Ishikawa (cell line): ENCODE measurements at regions not wholly inside any gene's neighbourhood (a gene's known extent, or its start where the extent isn't known, plus 50 kb on each side); places are given as distances from the start of the nearest gene placed in this dataset.
A peak's percentile ranks its signal among the peaks of the same experiment; 100 is the strongest.

Experiments
- CEBPB ChIP-seq: IDR thresholded peaks from 2 replicates; pipeline ENCODE4 v1.6.1; 2012
- CREB1 ChIP-seq: IDR thresholded peaks from 2 replicates; pipeline ENCODE4 v1.6.1; 2012; ENCODE audit warnings: low read depth
- EGR1 ChIP-seq: IDR thresholded peaks from 2 replicates; pipeline ENCODE4 v1.6.1; 2012
- EP300 ChIP-seq: IDR thresholded peaks from 2 replicates; pipeline ENCODE4 v1.6.1; 2012; ENCODE audit warnings: borderline replicate concordance
- FOXM1 ChIP-seq: IDR thresholded peaks from 2 replicates; pipeline ENCODE4 v1.6.1; 2012; ENCODE audit warnings: low read depth, borderline replicate concordance
- NFIC ChIP-seq: IDR thresholded peaks from 2 replicates; pipeline ENCODE4 v1.6.1; 2012
- RAD21 ChIP-seq: IDR thresholded peaks from 2 replicates; pipeline ENCODE4 v1.6.1; 2012; ENCODE audit warnings: low read depth
- TAF1 ChIP-seq: IDR thresholded peaks from 2 replicates; pipeline ENCODE4 v1.6.1; 2012; ENCODE audit warnings: low read depth, mild to moderate bottlenecking
- TCF12 ChIP-seq: IDR thresholded peaks from 2 replicates; pipeline ENCODE4 v1.6.1; 2012; ENCODE audit warnings: low read depth
- TEAD4 ChIP-seq: IDR thresholded peaks from 2 replicates; pipeline ENCODE4 v1.6.1; 2012
- YY1 ChIP-seq: IDR thresholded peaks from 2 replicates; pipeline ENCODE4 v1.6.1; 2012; ENCODE audit warnings: low read depth
- TF ChIP-seq, protein P1 (sequence below): IDR thresholded peaks from 2 replicates; pipeline ENCODE4 v1.6.1; 2012; ENCODE audit warnings: low read depth, mild to moderate bottlenecking
- TF ChIP-seq, protein P2 (sequence below): IDR thresholded peaks from 2 replicates; pipeline ENCODE4 v1.6.1; 2012
- TF ChIP-seq, protein P3 (sequence below): IDR thresholded peaks from 2 replicates; pipeline ENCODE4 v1.6.1; 2012

DNA sequence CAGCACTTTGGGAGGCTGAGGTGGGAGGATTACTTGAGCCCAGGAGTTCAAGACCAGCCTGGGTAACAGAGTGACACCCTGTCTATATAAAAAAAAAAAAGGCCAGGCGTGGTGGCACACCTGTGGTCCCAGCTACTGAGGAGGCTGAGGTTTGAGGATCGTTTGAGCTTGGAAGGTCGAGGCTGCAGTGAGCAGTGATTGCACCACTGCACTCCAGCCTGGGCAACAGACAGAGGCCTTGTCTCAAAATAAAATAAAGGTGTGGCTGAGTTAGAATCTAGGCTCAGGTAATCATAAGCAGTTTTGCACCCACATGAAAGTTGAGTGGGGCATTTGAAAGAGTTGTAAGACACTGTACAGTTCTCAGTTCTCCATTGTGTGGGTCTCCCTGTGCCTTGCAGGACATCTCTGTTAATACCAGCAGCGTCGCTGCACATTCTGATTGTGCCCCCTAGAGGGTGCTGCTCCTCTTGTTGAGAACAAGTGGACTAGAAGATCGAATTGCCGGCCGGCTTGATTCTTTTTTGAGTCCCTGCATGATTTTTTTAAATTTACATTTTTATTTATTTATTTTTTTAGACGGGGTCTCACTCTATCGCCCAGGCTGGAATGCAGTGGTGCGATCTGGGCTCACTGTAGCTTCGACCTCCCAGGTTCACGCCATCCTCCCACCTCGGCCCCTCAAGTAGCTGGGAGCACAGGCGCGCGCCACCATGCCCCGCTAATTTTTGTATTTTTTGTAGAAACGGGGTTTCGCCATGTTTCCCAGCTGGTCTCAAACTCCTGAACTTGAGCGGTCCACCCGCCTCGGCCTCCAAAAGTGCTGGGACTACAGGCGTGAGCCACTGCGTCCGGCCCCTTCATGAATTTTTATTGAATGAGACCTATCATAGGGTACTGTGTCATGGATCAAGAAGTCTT, 73.6 kb upstream of the RBMX start:
- no peak for TF ChIP-seq TAF1
- TF ChIP-seq EP300: no peak
- TF ChIP-seq, protein P1, sequence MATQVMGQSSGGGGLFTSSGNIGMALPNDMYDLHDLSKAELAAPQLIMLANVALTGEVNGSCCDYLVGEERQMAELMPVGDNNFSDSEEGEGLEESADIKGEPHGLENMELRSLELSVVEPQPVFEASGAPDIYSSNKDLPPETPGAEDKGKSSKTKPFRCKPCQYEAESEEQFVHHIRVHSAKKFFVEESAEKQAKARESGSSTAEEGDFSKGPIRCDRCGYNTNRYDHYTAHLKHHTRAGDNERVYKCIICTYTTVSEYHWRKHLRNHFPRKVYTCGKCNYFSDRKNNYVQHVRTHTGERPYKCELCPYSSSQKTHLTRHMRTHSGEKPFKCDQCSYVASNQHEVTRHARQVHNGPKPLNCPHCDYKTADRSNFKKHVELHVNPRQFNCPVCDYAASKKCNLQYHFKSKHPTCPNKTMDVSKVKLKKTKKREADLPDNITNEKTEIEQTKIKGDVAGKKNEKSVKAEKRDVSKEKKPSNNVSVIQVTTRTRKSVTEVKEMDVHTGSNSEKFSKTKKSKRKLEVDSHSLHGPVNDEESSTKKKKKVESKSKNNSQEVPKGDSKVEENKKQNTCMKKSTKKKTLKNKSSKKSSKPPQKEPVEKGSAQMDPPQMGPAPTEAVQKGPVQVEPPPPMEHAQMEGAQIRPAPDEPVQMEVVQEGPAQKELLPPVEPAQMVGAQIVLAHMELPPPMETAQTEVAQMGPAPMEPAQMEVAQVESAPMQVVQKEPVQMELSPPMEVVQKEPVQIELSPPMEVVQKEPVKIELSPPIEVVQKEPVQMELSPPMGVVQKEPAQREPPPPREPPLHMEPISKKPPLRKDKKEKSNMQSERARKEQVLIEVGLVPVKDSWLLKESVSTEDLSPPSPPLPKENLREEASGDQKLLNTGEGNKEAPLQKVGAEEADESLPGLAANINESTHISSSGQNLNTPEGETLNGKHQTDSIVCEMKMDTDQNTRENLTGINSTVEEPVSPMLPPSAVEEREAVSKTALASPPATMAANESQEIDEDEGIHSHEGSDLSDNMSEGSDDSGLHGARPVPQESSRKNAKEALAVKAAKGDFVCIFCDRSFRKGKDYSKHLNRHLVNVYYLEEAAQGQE: no peak
- no peak for TF ChIP-seq EGR1
- TF ChIP-seq, protein P2, sequence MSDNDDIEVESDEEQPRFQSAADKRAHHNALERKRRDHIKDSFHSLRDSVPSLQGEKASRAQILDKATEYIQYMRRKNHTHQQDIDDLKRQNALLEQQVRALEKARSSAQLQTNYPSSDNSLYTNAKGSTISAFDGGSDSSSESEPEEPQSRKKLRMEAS: no peak
- TF ChIP-seq TCF12: no peak
- TF ChIP-seq NFIC: no peak
- no peak for TF ChIP-seq YY1
- TF ChIP-seq CEBPB: no peak
- TF ChIP-seq RAD21: peak; percentile 47; the same call in 1 of the 2 replicates
- TF ChIP-seq CREB1: no peak
- no peak for TF ChIP-seq FOXM1
- TF ChIP-seq TEAD4: no peak
- TF ChIP-seq, protein P3, sequence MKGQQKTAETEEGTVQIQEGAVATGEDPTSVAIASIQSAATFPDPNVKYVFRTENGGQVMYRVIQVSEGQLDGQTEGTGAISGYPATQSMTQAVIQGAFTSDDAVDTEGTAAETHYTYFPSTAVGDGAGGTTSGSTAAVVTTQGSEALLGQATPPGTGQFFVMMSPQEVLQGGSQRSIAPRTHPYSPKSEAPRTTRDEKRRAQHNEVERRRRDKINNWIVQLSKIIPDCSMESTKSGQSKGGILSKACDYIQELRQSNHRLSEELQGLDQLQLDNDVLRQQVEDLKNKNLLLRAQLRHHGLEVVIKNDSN: no peak
